Endothelial cell of umbilical vein (primary cell): ENCODE measurements at regions not wholly inside any gene's neighbourhood (a gene's known extent, or its start where the extent isn't known, plus 50 kb on each side); places are given as distances from the start of the nearest gene placed in this dataset.

Experiments
- BruUV-seq: library from RNA; stranded (reverse); fragments of 400-500 nt; replicated peaks from 2 replicates; lab custom pipeline; 2021; lab: Mats Ljungman, UMichigan
- CTCF ChIA-PET: fragments of 300-600, 350-600 bp; sonication (Branson Sonifier 250); formaldehyde crosslinking; loops from one replicate; lab custom pipeline; 2021; ENCODE audit warnings: antibody characterized with exemption, inconsistent platforms; lab: Charles Lee
- POLR2A ChIA-PET: fragments of 300-600, 350-600 bp; sonication (Branson Sonifier 250); formaldehyde crosslinking; loops from one replicate; lab custom pipeline; 2021; ENCODE audit warnings: antibody characterized with exemption, inconsistent platforms; lab: Charles Lee
- DNase-seq: peaks from one replicate; pipeline ENCODE4 v3.0.0-alpha.2; 2011; ENCODE audit warnings: low read depth, low spot score
- FAIRE-seq: peaks from 2 replicates; lab custom pipeline; 2011; peaks lifted over from hg19 to GRCh38; lab: Jason Lieb, UNC
- H2AFZ ChIP-seq: 2 replicates; pipeline ENCODE4 v1.6.0; 2012; ENCODE audit warnings: low read depth, low read length, control low read depth, inconsistent platforms
- H3K27ac ChIP-seq: 2 replicates; pipeline ENCODE4 v1.5.1; 2011; ENCODE audit warnings: low read depth, mild to moderate bottlenecking, control low read depth, low read length, moderate library complexity; ENCODE audit not compliant: insufficient read depth
- H3K27me3 ChIP-seq, 2 experiments: 2 replicates each; pipeline versions ENCODE4 v1.6.0 to v1.6.1; 2011; ENCODE audit warnings: low read length in 2 of 2, mixed read lengths in 1 of 2; ENCODE audit not compliant: control insufficient read depth in 2 of 2, insufficient read depth in 2 of 2
- H3K36me3 ChIP-seq, 2 experiments: 2 replicates in 1 of 2; 3 replicates in 1 of 2; pipeline ENCODE4 v1.5.1; 2011; ENCODE audit warnings: low read length in 2 of 2, mild to moderate bottlenecking in 1 of 2, moderate library complexity in 1 of 2; ENCODE audit not compliant: control insufficient read depth in 2 of 2, insufficient read depth in 2 of 2; ENCODE audit errors: extremely low read depth in 1 of 2
- H3K4me1 ChIP-seq: 3 replicates; pipeline ENCODE4 v1.5.1; 2011; ENCODE audit warnings: mild to moderate bottlenecking, low read length; ENCODE audit not compliant: control insufficient read depth, insufficient read depth; ENCODE audit errors: extremely low read depth
- H3K4me2 ChIP-seq: 2 replicates; pipeline ENCODE4 v1.6.1; 2011; ENCODE audit warnings: low read length, control low read depth, mixed read lengths; ENCODE audit not compliant: insufficient read depth
- H3K4me3 ChIP-seq, 3 experiments: fragments of 200-600 bp in 1 of 3; sonication (generic), shearing (Covaris generic) in 1 of 3; replicated peaks in 1 of 3; 2 replicates each; pipeline ENCODE4 v1.5.1; 2011 to 2016; ENCODE audit warnings: control low read depth in 3 of 3, low read length in 3 of 3, mild to moderate bottlenecking in 2 of 3, inconsistent platforms in 1 of 3, low read depth in 1 of 3, moderate library complexity in 1 of 3; ENCODE audit not compliant: insufficient read depth in 1 of 3
- H3K79me2 ChIP-seq: 2 replicates; pipeline ENCODE4 v1.6.0; 2012; ENCODE audit warnings: low read length, inconsistent platforms; ENCODE audit not compliant: control insufficient read depth, insufficient read depth
- H3K9ac ChIP-seq: replicated peaks from 2 replicates; pipeline ENCODE3; 2011; ENCODE audit warnings: low read length, control low read depth; ENCODE audit not compliant: insufficient read depth; ENCODE audit errors: extremely low read depth
- H3K9me1 ChIP-seq: replicated peaks from 3 replicates; pipeline ENCODE4 v1.6.0; 2011; ENCODE audit warnings: mild to moderate bottlenecking, low read length; ENCODE audit not compliant: control insufficient read depth, insufficient read depth; ENCODE audit errors: extremely low read depth
- H3K9me3 ChIP-seq: replicated peaks from 2 replicates; pipeline ENCODE4 v1.5.1; 2012; ENCODE audit warnings: low read length, inconsistent platforms; ENCODE audit not compliant: control insufficient read depth, insufficient read depth
- H4K20me1 ChIP-seq: replicated peaks from 2 replicates; pipeline ENCODE3; 2011; ENCODE audit warnings: mild to moderate bottlenecking, low read length; ENCODE audit not compliant: control insufficient read depth, insufficient read depth; ENCODE audit errors: extremely low read depth
- EZH2 ChIP-seq: IDR thresholded peaks from 2 replicates; pipeline ENCODE4 v1.6.1; 2012; ENCODE audit warnings: borderline replicate concordance, low read depth, mild to moderate bottlenecking, moderate library complexity, low read length, inconsistent platforms; ENCODE audit not compliant: severe bottlenecking
- FOS ChIP-seq: IDR thresholded peaks from 2 replicates; pipeline ENCODE4 v1.6.1; 2011; ENCODE audit warnings: mild to moderate bottlenecking, low read length, moderate library complexity, borderline replicate concordance; ENCODE audit not compliant: insufficient read depth
- GATA2 ChIP-seq: IDR thresholded peaks from 2 replicates; pipeline ENCODE4 v1.7.0; 2011; ENCODE audit warnings: low read depth, mild to moderate bottlenecking, moderate library complexity, mixed read lengths, low read length; ENCODE audit not compliant: insufficient read length, insufficient read depth
- JUN ChIP-seq: IDR thresholded peaks from 2 replicates; pipeline ENCODE4 v1.6.1; 2011; ENCODE audit warnings: borderline replicate concordance, low read depth; ENCODE audit not compliant: insufficient read length, insufficient read depth
- MYC ChIP-seq: IDR thresholded peaks from one replicate; pipeline ENCODE4 v1.6.1; 2011; ENCODE audit warnings: mild to moderate bottlenecking, low read depth, low read length
- POLR2A ChIP-seq: IDR thresholded peaks from 2 replicates; pipeline ENCODE4 v1.6.1; 2012; ENCODE audit warnings: low read depth, mild to moderate bottlenecking, control low read depth, low read length
- POLR2AphosphoS5 ChIP-seq: IDR thresholded peaks from 2 replicates; pipeline ENCODE4 v1.6.1; 2012; ENCODE audit warnings: low read depth, mild to moderate bottlenecking, control low read depth, low read length, moderate library complexity; ENCODE audit not compliant: insufficient read depth
- dilution Hi-C: fragments of 300-500 bp; cut with MboI; formaldehyde crosslinking; loops from one replicate; pipeline ENCODE4 v1.15.0; 2019; ENCODE audit warnings: low sequenced_read_pairs; ENCODE audit not compliant: extremely low pct_ligation_motif_present
- intact Hi-C: fragments of 100-400 bp; cut with micrococcal nuclease; formaldehyde crosslinking; loops from one replicate; pipeline ENCODE4 v1.10.0; 2022
- TF ChIP-seq, protein P1 (sequence below): IDR thresholded peaks from 2 replicates; pipeline ENCODE4 v1.6.1; 2011; ENCODE audit not compliant: insufficient read depth, insufficient read length
- TF ChIP-seq, protein P2 (sequence below), 2 donors: IDR thresholded peaks; 1 replicate in 1 of 2; 2 replicates in 1 of 2; pipeline ENCODE4 v1.5.1; 2011; ENCODE audit warnings: low read length in 2 of 2, mild to moderate bottlenecking in 2 of 2, moderate library complexity in 2 of 2, control low read depth in 1 of 2, inconsistent platforms in 1 of 2, low read depth in 1 of 2; ENCODE audit not compliant: insufficient read depth in 1 of 2; ENCODE audit errors: extremely low read depth in 1 of 2

DNA sequence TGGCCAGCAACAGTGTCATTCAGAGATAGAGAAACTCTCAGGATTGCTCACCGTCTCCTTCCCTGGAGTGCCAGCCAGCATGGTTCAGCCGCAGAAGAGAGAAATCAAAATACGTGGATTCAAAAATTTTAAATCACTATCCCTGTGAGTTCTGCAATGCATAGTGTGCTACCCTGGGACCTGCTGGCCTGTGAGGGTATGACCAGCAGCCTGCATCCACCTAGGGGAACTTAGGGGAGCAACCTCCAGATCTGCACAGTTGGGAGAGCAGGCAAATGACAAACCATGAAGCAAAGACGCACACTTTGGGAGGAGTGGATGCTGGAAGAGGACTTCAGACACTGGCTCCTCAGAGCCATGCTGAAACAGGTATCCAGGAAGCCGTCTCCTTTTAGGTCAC lies 639.3 kb downstream of the TNS3 start:
- Histone ChIP-seq H3K27ac (no peak overlapping the region), H3K4me2 (no peak overlapping the region), H3K79me2 (no peaks in the 10 kb centered on the region), H3K9ac (no peak overlapping the region), H4K20me1 (no peaks in the 10 kb centered on the region), H3K9me3 (no peaks in the 10 kb centered on the region), H3K4me1 (no peaks in the 10 kb centered on the region), H2AFZ (no peak overlapping the region), H3K4me3 (no peak overlapping the region), H3K36me3 (no peaks in the 10 kb centered on the region), H3K9me1 (no peaks in the 10 kb centered on the region), H3K27me3 (no peaks in the 10 kb centered on the region)
- DNase-seq = no peak
- CTCF ChIA-PET = no interaction called here
- intact Hi-C loops (no loop called here), dilution Hi-C loops (no loop called here)
- TF ChIP-seq FOS (no peak), GATA2 (no peak), JUN (no peak), MYC (no peak), POLR2AphosphoS5 (no peak)
- POLR2A ChIA-PET = no interaction called here
- no TSS peak for BruUV-seq
- FAIRE-seq = no peak

DNA sequence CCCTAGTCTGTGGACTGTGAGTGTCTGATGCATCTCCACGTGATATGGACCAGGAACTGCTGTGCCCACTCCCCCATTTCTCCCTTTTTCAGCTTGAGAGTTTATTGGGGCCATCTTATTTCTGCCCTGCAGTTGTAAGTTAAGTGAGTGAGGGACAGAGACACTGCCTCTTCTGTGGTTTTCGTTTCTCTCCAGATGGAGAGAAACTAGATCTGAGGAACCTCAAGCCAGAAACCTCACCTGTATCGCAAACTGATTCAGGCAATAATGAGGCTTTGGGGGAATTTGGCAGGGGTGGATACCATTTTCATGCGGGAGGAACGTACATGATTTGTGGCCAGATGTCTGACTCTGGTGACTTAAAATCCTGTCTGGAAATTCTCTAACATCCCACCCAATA lies 641.7 kb downstream of the TNS3 start:
- dilution Hi-C loops = no loop called here
- Histone ChIP-seq H3K9me1 (no peaks in the 10 kb centered on the region), H4K20me1 (no peaks in the 10 kb centered on the region)

More for the DNA sequence above, 641.7 kb downstream of the TNS3 start:
- no peak overlapping the region for H3K4me3 ChIP-seq
- H3K9me3 ChIP-seq = no peaks in the 10 kb centered on the region
- ChIA-PET POLR2A (no interaction called here), CTCF (no interaction called here)
- DNase-seq = no peak
- H3K36me3 ChIP-seq = no peaks in the 10 kb centered on the region
- H3K27ac ChIP-seq = no peak overlapping the region
- H3K79me2 ChIP-seq = no peaks in the 10 kb centered on the region
- no peaks in the 10 kb centered on the region for H3K27me3 ChIP-seq
- no peaks in the 10 kb centered on the region for H3K4me1 ChIP-seq
- no peak overlapping the region for H2AFZ ChIP-seq
- no TSS peak for BruUV-seq
- TF ChIP-seq GATA2 (no peak), JUN (no peak), FOS (no peak), EZH2 (no peak), POLR2AphosphoS5 (no peak), POLR2A (no peak), MYC (no peak)
- TF ChIP-seq, protein P1, sequence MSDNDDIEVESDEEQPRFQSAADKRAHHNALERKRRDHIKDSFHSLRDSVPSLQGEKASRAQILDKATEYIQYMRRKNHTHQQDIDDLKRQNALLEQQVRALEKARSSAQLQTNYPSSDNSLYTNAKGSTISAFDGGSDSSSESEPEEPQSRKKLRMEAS = no peak
- TF ChIP-seq, protein P2, sequence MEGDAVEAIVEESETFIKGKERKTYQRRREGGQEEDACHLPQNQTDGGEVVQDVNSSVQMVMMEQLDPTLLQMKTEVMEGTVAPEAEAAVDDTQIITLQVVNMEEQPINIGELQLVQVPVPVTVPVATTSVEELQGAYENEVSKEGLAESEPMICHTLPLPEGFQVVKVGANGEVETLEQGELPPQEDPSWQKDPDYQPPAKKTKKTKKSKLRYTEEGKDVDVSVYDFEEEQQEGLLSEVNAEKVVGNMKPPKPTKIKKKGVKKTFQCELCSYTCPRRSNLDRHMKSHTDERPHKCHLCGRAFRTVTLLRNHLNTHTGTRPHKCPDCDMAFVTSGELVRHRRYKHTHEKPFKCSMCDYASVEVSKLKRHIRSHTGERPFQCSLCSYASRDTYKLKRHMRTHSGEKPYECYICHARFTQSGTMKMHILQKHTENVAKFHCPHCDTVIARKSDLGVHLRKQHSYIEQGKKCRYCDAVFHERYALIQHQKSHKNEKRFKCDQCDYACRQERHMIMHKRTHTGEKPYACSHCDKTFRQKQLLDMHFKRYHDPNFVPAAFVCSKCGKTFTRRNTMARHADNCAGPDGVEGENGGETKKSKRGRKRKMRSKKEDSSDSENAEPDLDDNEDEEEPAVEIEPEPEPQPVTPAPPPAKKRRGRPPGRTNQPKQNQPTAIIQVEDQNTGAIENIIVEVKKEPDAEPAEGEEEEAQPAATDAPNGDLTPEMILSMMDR (IDR thresholded peaks at IDR 0.05; ENCODE audit: extremely low read depth in 1 of 2, insufficient read depth in 1 of 2, low read depth in 1 of 2, low read length in 2 of 2) = no peak
- FAIRE-seq = no peak
- intact Hi-C loops = no loop called here
- no peak overlapping the region for H3K9ac ChIP-seq
- no peak overlapping the region for H3K4me2 ChIP-seq
